ENCODE measurements at regions not wholly inside any gene's neighbourhood (a gene's known extent, or its start where the extent isn't known, plus 50 kb on each side); places are given as distances from the start of the nearest gene placed in this dataset.
A peak's percentile ranks its signal among the peaks of the same experiment; 100 is the strongest.

DNA sequence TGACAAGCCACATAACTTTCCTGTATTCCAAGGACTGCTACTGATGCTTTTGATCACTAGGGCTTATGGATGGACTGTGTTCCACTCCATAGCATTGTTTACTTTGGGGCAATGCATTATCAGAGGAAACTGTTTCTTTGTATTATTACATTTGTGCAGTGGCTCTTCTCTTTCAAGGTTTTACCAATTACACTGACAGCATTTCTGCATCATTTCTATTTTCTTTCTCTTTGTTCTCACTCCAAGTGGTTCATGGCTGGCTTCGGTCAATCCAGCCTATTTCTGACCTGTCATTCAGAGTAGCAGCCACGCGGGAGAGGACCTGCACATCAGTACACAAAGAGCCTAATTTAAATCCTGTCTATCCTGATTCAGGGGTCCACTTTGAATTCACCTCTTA lies 711.0 kb downstream of the TLE4 start:
- in situ Hi-C loops (cut with MboI; ENCODE audit: low pct_unique_long_range_greater_than_20kb, low sequenced_read_pairs): no loop called here
- no peak for DNase-seq

DNA sequence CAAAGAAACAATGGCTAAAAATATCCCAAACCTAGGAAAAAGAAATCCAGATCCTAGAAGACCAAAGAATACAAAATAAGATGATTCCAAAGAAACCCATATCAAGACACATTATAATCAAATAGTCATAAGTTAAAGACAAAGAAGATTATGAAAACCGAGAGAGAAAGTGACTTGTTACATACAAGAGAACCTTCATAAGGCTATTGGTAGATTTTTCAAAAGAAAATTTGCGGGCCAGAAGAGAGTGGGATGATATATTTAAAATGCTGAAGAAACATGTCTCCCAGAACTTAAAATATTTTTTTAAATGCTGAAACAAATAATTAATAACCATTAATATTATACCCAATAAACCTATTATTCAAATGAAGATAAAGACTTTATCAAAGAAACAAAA lies 687.3 kb downstream of the TLE4 start:
- in situ Hi-C loops (cut with MboI; ENCODE audit: low pct_unique_long_range_greater_than_20kb, low sequenced_read_pairs): no loop called here

DNA sequence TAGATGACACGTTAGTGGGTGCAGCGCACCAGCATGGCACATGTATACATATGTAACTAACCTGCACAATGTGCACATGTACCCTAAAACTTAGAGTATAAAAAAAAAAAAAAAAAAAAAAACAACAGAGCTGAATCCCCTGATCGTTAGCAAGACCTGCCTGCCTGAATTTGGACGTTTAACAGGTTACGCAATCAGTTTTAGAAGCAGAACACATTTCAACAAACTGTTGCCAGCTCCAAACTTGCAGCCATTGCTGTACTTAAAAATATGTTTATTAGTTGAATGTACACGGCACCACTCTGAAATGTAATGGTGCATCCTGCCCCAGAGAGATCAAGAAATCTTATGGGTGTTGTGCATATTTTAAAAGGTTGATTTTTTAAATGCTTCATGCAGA lies 680.0 kb downstream of the TLE4 start:
- in situ Hi-C loops (cut with MboI; ENCODE audit: low pct_unique_long_range_greater_than_20kb, low sequenced_read_pairs): no loop called here
- DNase-seq: no peak

More for the DNA sequence above, 687.3 kb downstream of the TLE4 start:
- no peak for DNase-seq

DNA sequence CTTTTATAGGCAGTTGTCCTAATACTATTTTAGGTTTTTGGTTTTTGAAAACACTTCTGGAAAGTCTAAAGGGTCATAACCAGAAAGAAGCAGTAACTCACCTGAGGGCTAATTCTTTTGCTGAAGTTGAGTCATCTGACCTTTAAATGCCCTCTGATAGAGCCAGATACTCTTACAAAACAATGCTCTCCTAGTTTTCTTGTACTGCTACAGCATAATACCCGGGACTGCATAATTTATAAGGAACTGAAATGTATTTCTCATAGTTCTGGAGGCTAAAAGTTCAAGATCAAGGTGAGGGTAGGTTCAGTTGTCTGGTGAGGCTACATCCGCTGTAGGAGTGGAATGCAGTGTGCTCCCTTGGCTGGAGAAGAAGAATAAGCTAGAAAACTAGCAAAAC lies 670.3 kb downstream of the TLE4 start:
- in situ Hi-C loops (cut with MboI; ENCODE audit: low pct_unique_long_range_greater_than_20kb, low sequenced_read_pairs): no loop called here

DNA sequence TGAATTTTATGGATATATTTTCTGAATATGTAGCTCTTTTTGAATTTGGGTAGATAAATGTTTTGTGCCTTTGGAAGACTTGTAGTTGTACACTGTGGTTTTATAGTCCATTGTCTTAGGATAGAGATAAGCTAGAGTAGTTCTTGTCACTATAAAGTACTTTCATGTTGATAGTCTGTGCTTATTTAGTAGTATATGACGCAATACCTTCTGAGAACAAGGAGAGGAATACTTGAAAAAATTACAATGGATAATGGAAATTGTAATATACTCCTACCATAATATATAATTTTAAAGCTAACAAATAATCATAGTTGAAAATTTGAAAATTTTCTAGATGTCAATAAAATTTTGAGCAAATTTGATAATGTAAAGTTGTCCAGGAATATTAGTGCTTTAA lies 664.0 kb downstream of the TLE4 start:
- DNase-seq: no peak
- in situ Hi-C loops (cut with MboI; ENCODE audit: low pct_unique_long_range_greater_than_20kb, low sequenced_read_pairs): no loop called here

More for the DNA sequence above, 670.3 kb downstream of the TLE4 start:
- DNase-seq: no peak

DNA sequence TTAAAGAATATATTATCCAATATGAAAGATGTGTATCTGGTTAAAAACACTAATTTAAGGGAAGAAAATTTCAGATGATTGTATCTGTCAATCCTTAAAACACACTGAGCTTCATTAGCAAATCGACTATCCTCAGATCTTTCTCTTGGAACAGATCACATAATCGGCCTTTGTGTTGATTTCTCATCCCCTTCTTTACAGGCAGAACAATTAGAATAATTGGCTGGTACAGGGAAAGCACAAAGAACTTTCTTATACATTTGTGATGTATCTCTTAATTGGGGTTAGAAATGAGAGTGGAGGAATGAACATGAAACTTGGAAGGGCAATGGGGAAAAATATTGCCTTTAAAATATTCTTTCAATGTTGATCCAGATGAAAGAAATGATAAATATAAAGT lies 662.1 kb downstream of the TLE4 start:
- in situ Hi-C loops (cut with MboI; ENCODE audit: low pct_unique_long_range_greater_than_20kb, low sequenced_read_pairs): no loop called here
- DNase-seq: no peak

DNA sequence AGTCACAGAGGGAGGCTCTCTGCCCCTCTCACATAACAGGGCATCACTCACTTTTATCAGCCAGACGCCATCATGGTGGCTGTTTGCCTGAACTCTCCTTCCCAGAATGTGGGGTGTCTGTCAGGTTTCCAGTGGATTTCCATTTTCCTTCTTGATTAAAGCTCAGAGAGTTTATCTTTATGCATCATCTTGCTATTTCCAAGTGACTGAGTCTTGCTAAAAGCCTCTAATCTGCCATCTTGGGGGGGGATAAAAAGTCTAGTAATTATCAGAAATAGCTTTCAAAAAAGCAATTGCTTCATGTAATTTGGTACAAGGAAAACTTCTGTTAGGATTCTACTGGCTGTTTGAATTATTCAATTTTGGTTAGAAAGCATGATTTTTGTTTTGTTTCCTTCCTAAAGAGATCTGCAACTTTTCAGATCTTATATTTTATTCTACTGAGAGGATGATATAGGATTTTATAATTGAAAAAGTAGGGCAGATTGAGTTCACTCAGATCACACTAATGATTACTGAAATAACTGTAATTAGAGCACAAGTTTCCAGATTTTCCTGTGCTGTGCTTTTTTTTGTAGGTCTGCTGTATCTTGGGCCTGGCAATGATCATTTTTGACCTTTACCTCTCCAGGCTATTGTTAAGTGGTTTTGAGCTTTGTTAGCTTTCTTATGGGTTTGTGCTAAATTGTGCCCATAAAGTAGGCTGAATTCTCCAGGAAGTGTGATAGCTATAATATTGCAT lies 661.5 kb downstream of the TLE4 start:
- no peak for DNase-seq
- in situ Hi-C loops (cut with MboI; ENCODE audit: low pct_unique_long_range_greater_than_20kb, low sequenced_read_pairs): no loop called here

DNA sequence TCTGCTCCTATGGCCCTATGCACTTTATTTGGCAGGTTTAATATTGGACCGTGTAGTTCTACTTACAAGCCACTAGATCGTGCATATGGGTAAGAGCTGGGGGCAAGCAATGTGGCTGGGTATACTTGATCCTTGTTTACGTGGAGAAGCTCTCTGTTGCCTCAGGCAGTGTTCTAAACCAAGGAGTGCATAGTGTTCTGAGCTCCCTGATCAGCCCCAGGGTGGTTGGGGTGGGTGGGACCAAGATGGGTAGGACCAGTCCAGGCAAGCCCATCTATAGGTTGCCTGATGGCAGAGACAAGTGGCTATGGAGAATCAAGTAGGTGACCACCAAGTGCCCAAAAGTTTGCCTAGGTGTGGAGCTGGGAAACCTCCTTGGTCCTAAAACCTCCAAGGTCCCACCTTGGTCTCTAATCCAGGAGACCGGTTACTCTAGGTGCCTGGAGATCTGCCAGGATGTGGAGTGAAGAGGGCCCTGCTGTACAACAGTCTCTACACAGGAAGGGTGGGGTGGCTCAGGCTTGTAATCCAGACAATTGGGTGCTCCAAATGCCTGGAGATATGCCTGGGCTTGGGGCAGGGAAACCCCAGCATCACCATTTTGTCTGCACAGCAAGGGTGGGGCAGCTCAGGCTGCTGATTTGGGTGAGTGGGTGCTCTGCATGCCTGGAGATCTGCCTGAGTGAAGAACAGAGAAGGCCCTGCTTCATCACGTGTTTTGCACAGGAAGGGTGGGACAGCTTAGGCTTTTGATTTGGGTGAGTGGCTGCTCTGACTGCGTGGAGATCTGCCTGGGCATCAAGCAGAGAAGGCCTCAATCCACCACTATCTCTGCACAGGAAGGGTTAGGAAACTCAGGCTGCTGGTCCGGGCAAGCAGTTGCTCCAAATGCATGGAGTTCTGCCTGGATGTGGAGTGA lies 659.8 kb downstream of the TLE4 start:
- in situ Hi-C loops (cut with MboI; ENCODE audit: low pct_unique_long_range_greater_than_20kb, low sequenced_read_pairs): no loop called here
- DNase-seq: no peak

DNA sequence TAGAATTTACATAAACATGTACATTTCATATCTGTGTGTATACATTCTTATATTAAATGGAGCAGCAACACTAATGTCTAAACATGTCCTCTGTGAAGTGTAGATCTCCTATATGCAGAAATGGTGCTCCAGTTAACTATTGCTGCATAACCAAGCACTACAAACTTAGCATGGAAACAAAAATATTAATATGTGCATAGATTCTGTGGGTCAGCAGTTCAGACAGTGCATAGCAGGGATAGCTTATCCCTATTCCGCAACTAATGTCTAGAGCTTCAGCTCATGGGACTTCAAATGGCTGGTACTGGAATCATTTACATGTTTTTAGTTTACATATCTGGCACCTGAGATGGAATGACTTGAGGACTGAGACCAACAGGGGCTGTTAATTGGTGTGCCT lies 652.1 kb downstream of the TLE4 start:
- in situ Hi-C loops (cut with MboI; ENCODE audit: low pct_unique_long_range_greater_than_20kb, low sequenced_read_pairs): no loop called here

DNA sequence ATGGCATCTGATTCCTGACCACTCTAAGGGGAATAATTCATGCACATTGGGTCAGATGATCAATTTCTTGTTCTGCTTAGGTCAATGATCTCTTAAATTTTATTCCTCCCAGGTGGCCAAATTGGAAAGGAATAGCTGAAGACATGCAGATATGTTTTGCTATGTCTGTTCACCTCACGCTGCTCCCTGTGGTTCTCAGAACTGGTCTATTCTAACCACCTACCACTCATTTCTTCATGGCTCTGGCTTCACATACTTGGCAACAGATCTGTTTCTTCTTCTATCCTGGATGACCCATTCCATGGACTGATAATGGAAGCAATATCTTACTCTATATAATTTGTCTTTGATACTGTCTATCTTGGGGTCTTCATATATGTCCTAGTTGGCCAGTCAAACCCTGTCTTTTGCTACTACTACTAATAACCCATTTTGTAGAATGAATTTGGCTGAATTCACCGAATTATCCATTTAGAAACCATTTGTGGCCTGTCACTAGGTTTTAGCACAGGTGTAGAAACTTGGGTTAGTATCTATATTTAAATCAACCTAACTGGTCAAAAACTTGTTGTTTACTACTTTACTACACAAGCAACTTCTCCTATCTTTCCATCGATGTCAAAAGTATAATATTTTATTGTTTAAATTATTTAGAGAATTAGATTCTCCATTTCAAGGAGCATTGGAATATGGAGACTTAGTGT lies 650.9 kb downstream of the TLE4 start:
- no peak for DNase-seq
- in situ Hi-C loops (cut with MboI; ENCODE audit: low pct_unique_long_range_greater_than_20kb, low sequenced_read_pairs): no loop called here

More for the DNA sequence above, 652.1 kb downstream of the TLE4 start:
- no peak for DNase-seq

DNA sequence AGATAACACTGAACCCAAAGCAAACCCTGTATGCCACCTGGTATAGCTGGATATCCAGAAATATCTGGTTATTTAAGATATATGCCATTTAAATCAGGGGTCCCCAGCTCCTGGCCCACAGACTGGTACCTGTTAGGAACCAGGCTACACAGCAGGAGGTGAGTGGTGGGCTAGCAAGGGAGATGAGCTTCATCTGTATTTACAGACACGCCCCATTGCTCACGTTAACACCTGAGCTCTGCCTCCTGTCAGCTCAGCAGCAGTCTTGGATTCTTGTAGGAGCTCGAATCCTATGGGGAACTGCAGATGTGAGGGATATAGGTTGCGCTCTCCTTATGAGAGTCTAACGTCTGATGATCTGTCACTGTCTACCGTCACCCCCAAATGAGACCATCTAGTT lies 646.6 kb downstream of the TLE4 start:
- no peak for DNase-seq
- in situ Hi-C loops (cut with MboI; ENCODE audit: low pct_unique_long_range_greater_than_20kb, low sequenced_read_pairs): no loop called here

DNA sequence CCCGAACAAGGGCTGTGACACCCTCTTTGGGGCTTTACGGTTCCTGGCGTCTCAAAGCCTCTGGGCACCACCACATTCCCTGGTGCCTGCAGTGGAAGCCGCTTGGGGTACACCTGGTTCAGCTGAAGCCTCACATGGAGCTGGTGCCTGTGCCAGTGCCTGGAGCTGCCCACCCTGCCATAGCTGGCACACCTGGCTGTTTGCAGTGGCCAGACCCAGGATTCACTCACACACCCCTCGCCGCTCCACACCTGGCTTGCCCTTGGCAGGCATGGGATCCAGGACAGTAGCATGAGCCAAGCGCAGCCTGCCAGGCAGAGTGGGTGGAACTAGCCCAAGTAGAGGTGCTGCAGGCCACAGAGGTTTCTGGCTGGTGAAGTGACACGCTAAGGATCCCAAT lies 641.8 kb downstream of the TLE4 start:
- no peak for DNase-seq
- in situ Hi-C loops (cut with MboI; ENCODE audit: low pct_unique_long_range_greater_than_20kb, low sequenced_read_pairs): no loop called here

DNA sequence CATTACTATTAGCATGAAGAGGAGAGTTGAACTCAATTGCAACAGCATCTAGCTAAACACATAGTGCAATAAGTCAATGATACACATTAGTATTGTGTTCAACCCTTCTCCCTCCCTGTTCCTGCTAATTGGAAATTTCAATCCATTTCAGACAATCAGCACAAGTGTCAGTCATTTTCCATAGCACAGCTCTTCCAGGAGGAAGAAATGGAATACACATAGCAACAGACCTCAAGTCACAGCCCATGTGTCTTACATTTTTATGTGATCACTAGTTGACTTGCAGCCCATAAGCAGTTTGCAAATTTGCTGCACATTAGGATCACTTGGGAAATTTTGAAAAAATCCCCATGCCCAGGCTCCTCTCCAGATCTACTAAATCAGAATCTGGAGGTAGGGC lies 636.9 kb downstream of the TLE4 start:
- in situ Hi-C loops (cut with MboI; ENCODE audit: low pct_unique_long_range_greater_than_20kb, low sequenced_read_pairs): no loop called here
- no peak for DNase-seq

DNA sequence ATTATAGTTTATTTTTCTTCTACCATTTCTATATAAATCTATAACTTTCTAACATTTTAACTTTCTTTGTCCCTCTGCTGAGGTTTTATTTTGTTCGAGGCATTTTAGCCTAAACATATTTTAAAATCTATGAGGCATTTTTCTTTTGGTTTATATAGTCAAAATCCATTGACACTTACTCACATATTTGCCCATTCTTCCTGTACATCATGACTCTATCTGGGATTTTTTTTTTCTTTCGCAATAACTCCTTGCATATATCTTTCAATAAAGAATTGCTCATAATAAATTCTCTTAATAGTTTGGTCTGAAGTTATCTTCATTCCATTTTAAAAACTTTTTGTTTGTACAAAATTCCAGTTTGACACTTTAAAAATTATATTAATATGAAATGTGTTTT lies 632.3 kb downstream of the TLE4 start:
- in situ Hi-C loops (cut with MboI; ENCODE audit: low pct_unique_long_range_greater_than_20kb, low sequenced_read_pairs): no loop called here
- DNase-seq: no peak

DNA sequence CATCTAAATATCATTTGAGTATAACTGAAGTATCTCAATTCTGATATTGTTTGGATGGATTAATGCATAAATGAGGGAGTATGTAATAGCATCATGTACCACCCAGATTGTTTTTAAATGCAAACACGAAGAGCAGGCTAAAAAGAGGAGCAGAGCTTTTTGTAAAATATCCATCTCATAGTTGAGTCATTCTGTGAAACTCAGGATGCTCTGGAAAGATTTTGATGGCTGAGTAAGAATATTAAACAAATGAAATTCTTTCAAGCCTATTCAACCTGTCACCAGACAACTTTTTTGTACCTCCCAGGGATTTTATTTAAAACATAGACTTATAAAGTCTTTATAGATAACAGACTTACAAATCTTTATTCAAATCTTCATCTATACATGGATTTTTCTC lies 625.9 kb downstream of the TLE4 start:
- in situ Hi-C loops (cut with MboI; ENCODE audit: low pct_unique_long_range_greater_than_20kb, low sequenced_read_pairs): no loop called here
- no peak for DNase-seq

DNA sequence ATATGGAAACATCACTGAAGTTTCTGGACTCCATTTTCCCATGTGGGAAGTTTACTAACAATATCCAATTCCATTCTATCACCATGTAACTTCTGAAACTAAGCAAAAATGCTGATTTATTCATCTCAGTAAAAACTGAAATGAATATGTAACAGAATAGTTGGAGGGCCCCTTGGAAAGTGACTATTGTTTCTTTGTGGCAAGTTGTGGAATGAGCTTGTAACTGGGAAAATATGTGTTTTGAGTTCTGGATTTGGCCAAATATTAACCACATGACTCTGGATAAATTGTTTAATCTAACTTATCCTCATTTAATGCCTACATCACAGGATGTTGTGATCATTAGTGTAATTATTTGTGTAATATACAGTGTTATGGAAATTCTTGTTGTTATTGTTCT lies 619.3 kb downstream of the TLE4 start:
- in situ Hi-C loops (cut with MboI; ENCODE audit: low pct_unique_long_range_greater_than_20kb, low sequenced_read_pairs): no loop called here
- no peak for DNase-seq

DNA sequence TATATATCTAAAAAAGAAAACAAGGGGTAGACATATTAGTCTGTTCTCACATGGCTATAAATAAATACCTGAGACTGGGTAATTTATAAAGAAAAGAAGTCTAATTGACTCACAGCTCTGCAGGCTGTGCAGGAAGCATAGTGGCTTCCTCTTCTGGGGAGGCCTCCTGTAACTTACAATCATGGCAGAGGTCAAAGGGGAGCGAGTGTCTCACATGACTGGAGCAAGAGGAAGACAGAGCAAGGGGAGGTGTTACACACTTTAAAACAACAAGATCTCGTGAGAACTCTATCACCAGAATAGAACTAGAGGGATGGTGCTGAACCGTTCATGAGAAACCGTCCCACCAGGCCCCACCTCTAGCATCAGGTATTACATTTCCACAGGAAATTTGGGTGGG lies 616.8 kb downstream of the TLE4 start:
- in situ Hi-C loops (cut with MboI; ENCODE audit: low pct_unique_long_range_greater_than_20kb, low sequenced_read_pairs): no loop called here
- peak; percentile 1 for DNase-seq

DNA sequence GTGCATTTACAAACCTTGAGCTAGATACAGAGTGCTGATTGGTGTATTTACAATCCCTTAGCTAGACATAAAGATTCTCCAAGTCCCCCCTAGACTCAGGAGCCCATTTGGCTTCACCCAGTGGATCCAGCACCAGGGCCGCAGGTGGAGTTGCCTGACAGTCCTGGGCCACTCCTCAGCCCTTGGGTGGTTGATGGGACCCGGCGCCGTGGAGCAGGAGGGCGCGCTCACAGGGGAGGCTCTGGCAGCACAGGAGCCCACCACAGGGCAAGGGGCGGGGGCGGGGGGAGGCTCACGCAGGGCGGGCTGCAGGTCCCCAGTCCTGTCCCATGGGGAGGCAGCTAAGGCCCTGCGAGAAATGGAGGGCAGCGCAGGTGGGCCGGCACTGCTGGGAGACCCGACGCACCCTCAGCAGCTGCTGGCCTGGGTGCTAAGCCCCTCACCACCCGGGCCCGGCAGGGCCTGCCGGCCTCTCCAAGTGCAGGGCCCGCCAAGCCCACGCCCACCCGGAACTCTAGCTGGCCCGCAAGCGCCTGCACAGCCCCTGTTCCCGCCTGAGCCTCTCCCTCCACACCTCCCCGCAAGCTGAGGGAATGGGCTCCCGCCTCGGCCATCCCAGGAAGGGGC lies 613.5 kb downstream of the TLE4 start:
- in situ Hi-C loops (cut with MboI; ENCODE audit: low pct_unique_long_range_greater_than_20kb, low sequenced_read_pairs): no loop called here
- no peak for DNase-seq

DNA sequence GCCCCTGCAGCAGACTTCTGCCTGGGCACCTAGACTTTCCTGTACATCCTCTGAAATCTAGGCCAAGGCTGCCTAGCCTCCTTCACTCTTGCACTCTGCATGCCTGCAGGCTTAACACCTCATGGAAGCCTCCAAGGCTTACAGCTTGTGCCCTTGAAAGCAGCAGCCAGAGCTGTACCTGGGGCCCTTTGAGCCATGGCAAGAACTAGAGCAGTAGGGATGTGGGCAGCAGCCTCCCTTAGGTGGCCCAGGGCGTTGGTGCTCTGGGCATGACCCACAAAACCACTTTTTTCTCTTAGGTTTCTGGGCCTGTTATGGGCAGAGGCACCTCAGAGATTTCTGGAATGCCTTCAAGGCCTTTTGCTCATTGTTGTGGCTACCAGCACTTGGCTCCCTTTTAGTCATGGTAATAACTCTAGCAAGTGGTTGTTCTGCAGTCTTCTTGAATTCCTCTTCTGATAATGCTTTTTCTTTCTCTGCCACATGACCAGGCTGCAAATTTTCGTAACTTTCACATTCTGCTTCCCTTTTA lies 606.2 kb downstream of the TLE4 start:
- no peak for DNase-seq
- in situ Hi-C loops (cut with MboI; ENCODE audit: low pct_unique_long_range_greater_than_20kb, low sequenced_read_pairs): no loop called here
